Cardiac septum (tissue), 1 donor: ENCODE measurements at regions not wholly inside any gene's neighbourhood (a gene's known extent, or its start where the extent isn't known, plus 50 kb on each side); places are given as distances from the start of the nearest gene placed in this dataset.
"Not testable (repeated sequence)": the region's sequence is repeated elsewhere in the genome, so short reads cannot be mapped to it uniquely, and the experiment has no call there.

Experiments used
- DNase-seq: peaks from one replicate; pipeline ENCODE4 v3.0.0-alpha.2; 2020; ENCODE audit warnings: low spot score
- intact Hi-C: fragments of 100-400 bp; cut with DNase I; formaldehyde crosslinking; loops from one replicate; pipeline ENCODE4 v1.14.0; 2022
- donor health status: DM: no; HTN: no; CAD: no.

- intact Hi-C loops: no loop called here
- DNase-seq: no peak
Measured at GRCh38 chr20:55054453-55054852, 579.1 kb downstream of the DOK5 start.

DNA sequence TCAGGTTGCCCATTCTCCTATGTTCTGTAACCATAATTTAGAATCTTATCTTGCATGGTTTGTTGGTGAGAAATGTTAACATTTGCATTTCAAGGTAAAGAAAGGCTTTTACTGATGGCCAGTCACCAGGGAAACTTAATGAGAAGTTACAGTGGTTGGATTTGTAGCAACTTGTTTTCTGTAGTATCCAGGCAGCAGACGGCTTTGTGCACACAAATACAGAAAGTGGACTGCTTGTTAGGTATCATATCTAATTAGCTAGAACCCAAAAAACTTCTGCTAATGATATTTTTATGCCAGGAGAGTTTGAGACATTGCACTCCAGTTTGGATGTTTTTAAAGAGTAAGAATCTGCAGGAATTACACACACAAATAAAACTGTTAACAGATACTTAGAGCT lies 578.0 kb downstream of the DOK5 start:
- DNase-seq: no peak
- intact Hi-C loops: no loop called here

DNA sequence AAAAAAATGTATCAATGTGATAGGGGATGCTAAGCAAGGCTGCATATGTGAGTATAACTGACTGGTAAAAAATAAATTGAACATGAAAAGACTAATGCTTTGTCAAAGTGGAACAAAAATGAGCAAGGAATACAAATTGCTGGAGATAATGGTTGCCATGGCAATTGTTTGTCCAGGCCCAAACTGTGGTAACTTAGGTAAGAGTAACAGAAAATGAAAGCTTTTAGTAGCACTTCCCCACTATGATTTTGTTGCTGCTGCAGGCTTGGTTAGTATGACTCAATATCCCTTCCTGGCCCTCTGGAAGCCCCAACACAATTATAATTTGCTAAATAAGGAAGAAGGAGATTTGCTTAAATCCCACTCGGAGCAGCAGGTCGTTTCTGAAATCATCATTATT lies 577.1 kb downstream of the DOK5 start:
- DNase-seq: no peak
- intact Hi-C loops: no loop called here

DNA sequence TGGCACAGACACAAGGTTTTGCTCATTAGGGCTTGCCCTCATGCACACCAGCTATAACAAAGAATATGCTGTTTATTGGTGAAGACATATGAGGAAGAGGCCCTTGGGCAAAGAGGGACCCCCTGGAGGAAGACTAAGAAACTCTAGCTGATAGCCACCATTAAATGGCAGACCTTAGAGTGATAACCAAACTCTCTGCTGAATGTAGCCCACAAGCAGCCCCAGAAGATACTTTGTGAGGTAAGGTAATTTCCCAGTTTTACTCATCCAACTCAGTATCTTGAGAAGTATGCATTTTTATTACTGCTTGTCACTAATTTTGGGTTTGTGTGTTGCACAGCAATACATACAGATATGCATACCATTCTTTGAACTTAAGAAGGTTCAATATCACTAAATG lies 563.3 kb downstream of the DOK5 start:
- no peak for DNase-seq
- intact Hi-C loops: no loop called here

DNA sequence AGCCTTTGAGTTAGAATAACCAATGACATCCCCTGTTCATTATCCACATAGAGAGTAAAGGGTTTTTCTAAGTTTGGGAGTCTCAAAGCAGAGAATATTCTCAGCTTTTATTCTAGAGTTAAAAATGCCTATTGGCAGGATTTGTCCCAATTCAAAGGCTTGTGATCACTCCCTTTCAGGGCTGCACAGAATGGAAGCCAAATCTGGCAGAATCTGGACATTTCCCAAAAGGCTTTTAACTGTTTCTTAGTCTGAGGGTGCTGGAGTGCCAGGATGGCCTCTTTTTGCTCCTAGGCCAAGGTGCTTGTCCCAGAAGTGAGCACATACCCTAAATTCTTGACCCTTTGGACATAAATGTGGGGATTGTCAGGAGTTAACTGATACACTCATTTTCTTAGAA lies 556.6 kb downstream of the DOK5 start:
- intact Hi-C loops: no loop called here
- DNase-seq: no peak

DNA sequence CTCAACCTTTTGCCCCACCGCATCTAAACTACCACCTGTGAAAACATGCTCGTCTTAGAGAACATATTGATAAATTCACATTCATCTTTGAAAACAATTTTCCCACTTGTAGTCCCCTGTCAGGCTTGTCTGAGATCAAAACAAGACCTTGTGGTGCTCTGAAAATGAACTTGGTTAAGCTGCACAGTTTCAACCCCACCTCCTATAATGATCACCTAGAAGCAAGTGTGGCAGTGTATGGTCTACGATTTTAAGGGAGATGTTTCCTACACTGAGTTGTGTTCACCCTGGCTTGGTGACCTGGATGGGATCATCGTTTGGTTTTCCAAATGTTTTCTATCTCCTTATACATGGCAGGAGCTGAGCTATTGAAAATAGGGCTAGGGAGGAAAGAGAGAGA lies 539.4 kb downstream of the DOK5 start:
- no peak for DNase-seq
- intact Hi-C loops: no loop called here

DNA sequence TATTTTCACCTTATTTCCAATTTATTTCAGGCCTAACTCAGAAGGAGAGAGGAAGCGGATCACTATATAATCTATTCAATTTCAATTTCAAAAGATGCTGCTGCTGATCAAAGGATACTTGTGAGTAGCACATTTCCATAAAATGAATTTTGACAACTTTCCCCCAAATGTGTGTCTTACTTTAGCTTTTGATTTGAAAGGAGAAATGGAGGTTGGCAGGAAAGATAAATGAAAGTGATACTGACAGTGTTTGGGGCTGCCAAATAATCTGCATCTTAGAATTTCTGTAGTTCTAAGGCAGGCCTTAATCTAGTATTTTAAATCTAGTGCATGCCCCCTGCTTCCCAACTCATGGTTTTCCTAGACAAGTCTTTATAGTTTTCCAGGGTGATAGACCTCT lies 535.4 kb downstream of the DOK5 start:
- no peak for DNase-seq
- intact Hi-C loops: no loop called here

DNA sequence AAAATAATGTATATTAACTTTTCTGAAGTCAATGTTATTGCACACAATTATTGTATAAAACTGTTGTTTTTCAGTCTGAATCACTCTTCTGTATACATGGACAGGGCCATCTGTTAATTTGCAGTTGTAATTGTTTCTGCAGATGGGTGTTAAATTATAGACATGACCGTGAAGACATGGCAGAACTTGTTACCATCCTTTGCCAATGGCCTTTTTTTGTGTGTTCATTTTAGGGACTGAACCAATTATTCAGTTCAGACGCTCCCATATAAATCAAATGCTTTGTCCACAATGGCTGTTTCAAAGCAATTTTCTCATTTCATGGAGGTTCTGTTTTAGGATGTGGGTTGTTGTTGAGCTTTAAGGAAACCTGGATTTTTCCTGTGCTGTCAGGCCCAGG lies 533.7 kb downstream of the DOK5 start:
- intact Hi-C loops: no loop called here
- no peak for DNase-seq

GRCh38 chr20:55004044-55004443 lies 528.7 kb downstream of the DOK5 start:
- intact Hi-C loops: no loop called here
- DNase-seq: no peak

GRCh38 chr20:54995553-54995952 lies 520.2 kb downstream of the DOK5 start:
- intact Hi-C loops: no loop called here
- DNase-seq: no peak

GRCh38 chr20:54995011-54995410 lies 519.6 kb downstream of the DOK5 start:
- no peak for DNase-seq
- intact Hi-C loops: no loop called here

DNA sequence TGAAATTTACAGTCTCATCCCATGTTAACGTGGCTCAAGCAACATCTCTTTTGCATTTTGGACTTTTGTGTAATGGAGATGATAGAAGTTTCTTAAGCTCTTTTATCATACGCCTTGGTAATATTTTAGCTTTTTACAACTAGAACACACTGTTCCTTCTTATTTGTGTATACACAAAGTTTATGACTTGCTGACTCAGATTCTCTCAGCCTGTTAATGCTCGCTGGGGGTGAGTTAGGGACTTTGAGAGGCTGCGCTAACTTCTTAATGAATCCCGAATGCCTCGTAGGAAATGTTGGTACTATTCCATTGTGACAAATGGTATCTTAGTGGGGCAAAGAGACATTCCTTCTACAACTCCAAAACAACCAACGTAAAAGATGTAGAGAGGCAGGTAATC lies 509.7 kb downstream of the DOK5 start:
- intact Hi-C loops: no loop called here
- no peak for DNase-seq

GRCh38 chr20:54984104-54984448 lies 508.7 kb downstream of the DOK5 start:
- no peak for DNase-seq
- intact Hi-C loops: no loop called here

DNA sequence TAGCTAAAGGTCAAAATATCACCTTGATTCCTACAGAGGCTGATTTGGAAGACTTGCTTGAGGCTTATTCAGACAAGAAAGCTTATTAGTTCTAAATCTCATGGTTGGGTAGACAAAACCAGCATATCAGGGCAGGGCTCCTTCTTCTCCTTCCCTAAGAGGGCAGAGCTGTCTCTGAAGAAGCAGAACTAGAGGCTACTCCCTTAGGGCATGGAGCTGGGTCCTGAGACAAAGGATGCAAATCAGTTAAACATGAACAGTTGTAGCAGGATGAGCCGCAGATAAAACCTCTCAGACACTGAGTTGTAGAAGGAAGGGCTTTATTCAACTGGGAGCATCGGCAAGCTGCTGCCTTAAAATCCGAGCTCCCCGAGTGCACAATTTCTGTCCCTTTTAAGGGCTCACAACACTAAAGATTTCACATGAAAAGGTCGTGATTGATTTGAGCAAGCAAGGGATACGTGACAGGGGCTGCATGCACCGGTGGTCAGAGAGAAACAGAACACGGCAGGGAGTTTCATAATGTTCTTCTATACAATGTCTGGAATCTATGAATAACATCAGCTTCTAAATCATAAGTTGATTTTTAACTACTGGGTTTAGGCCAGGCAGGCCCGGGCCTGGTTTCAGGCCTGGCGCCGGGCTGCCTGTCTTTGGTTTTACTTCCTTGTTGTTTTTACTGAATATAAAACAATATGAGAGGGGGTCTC lies 508.2 kb downstream of the DOK5 start:
- DNase-seq, intact Hi-C loops: not testable (repeated sequence)

DNA sequence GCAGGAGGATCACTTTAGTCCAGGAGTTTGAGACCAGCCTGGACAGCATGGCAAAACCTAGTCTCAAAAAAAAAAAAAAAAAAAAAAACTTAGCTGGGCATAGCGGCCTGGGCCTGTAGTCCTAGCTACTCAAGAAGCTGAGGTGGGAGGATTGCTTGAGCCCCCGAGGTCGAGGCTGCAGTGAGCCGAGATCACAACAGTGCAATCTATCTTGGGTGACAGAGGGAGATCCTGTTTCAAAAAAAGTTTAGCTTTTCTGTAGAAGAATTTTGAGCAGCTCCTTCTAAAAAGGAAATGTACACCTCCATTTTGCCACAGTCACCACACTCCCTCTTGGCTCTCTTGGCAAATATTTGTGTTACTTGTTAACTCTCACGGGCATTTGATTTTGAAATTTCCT lies 505.8 kb downstream of the DOK5 start:
- intact Hi-C loops: no loop called here
- DNase-seq: no peak

GRCh38 chr20:54980103-54980960 lies 504.9 kb downstream of the DOK5 start:
- no peak for DNase-seq
- intact Hi-C loops: no loop called here

DNA sequence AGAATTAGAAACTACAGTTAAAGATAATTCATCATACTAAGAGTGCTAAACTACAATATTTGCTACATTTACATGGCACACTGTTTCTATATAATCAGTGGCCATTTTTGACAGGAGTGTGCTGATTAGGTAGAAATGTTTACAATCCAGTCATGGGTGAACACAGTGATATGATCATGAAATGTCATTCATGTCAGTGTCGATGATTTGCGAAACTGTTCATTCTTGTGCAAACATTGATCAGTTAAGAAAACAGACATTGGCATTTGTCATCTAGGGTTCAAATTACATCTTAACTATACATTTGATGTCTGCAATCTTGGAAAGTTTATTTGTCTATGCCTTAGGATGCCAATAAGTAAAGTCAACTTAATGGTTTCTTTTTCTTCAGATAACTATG lies 474.9 kb downstream of the DOK5 start:
- intact Hi-C loops: no loop called here

GRCh38 chr20:54941666-54942065 lies 466.3 kb downstream of the DOK5 start:
- intact Hi-C loops: no loop called here
- DNase-seq: no peak

More for the DNA sequence above, 474.9 kb downstream of the DOK5 start:
- no peak for DNase-seq

DNA sequence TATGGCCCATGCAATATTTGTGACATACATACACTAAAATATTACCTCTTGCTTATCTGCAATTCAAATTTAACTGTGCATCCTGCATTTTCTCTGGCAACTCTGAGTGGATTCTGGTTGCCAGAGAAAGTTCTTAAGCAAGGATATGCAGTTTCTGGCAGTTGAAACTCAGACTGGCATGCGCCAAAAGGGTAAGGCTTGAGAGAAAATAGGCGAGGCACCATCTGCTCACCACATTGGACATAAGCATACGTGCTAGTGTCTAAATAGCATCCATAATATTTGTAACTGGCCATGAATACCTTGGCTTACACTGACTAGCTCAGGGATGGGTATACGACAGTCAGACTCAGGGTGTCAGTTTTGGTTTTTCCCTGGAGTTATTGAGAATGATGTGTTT lies 465.1 kb downstream of the DOK5 start:
- intact Hi-C loops: no loop called here
- no peak for DNase-seq

GRCh38 chr20:54938707-54939106 lies 463.3 kb downstream of the DOK5 start:
- intact Hi-C loops: no loop called here

DNA sequence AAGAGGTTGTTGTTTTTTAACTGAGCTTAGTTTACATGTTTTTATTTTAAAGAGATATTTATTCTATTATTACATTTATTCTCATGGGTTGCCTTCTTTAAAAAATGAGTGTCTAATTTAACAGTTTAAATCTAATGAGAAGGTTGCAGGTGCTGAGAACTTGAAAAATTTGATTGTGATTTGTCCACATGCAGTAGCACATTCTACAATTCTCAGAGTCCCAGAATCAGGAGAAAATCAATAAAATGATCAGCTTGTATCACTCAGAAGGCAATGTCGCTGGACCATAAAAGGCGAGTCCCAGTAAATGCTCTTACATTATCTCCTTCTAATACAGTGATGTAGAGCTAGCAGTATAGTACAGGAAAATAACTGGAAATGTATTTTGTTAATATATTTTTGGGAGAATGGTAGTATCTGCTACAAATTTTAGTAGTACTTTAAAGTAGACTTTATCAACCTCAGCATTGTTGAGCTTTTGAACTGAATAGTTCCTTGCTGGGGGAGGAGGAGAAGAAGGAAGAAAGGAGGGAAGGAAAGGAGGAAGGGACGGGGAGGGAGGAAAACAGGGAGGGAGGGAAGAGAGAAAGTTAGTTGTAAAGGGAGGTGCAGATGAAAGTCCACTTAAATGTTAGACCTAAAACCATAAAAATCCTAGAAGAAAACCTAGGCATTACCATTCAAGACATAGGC lies 458.0 kb downstream of the DOK5 start:
- no peak for DNase-seq
- intact Hi-C loops: no loop called here

More at GRCh38 chr20:54938707-54939106, 463.3 kb downstream of the DOK5 start:
- DNase-seq: no peak
